ENCODE measurements at regions not wholly inside any gene's neighbourhood (a gene's known extent, or its start where the extent isn't known, plus 50 kb on each side); places are given as distances from the start of the nearest gene placed in this dataset.
A peak's percentile ranks its signal among the peaks of the same experiment; 100 is the strongest.

DNA sequence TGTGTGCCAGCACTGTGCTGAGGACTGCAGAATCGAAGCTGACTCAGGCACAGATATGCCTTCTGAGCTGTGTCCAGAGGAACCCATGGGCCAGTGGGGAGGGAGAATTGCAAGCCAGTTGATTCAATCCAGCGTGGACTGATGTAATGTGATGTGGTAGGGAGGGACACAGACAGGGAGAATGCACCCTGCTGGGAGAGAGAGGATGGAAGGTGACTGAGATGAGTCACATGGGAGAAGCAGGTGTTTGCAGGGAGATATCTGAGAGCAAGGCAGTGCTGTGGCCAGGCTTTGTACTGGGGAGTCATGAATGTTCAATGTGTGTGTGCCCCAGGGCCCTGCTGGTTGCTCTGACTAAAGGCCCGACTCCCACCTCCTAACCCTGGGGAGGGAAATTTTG is 75.7 kb downstream of the IRX1 start:
- H3K36me3 ChIP-seq (ENCODE audit: insufficient read depth), result no peaks in the 10 kb centered on the region
- no peaks in the 10 kb centered on the region for H3K4me1 ChIP-seq (ENCODE audit: low read depth, poor library complexity, severe bottlenecking)
- no peak overlapping the region for H3K4me3 ChIP-seq (IDR thresholded peaks at IDR 0.05; ENCODE audit: insufficient read depth, low read depth, low read length)
- H3K79me2 ChIP-seq (ENCODE audit: insufficient read depth, low read depth), result no peaks in the 10 kb centered on the region
- H3K9ac ChIP-seq, result no peak overlapping the region
- no peaks in the 10 kb centered on the region for H3K27me3 ChIP-seq (ENCODE audit: insufficient read depth, low read depth)
- no peak overlapping the region for H3K4me2 ChIP-seq
- H4K20me1 ChIP-seq (ENCODE audit: insufficient read depth), result no peaks in the 10 kb centered on the region
- H3K27ac ChIP-seq, result no peak overlapping the region
- TF ChIP-seq, protein P1, sequence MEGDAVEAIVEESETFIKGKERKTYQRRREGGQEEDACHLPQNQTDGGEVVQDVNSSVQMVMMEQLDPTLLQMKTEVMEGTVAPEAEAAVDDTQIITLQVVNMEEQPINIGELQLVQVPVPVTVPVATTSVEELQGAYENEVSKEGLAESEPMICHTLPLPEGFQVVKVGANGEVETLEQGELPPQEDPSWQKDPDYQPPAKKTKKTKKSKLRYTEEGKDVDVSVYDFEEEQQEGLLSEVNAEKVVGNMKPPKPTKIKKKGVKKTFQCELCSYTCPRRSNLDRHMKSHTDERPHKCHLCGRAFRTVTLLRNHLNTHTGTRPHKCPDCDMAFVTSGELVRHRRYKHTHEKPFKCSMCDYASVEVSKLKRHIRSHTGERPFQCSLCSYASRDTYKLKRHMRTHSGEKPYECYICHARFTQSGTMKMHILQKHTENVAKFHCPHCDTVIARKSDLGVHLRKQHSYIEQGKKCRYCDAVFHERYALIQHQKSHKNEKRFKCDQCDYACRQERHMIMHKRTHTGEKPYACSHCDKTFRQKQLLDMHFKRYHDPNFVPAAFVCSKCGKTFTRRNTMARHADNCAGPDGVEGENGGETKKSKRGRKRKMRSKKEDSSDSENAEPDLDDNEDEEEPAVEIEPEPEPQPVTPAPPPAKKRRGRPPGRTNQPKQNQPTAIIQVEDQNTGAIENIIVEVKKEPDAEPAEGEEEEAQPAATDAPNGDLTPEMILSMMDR (conservative IDR thresholded peaks at IDR 0.05; ENCODE audit: low read depth, low read length), result no peak
- H2AFZ ChIP-seq (ENCODE audit: low read depth), result no peak overlapping the region

DNA sequence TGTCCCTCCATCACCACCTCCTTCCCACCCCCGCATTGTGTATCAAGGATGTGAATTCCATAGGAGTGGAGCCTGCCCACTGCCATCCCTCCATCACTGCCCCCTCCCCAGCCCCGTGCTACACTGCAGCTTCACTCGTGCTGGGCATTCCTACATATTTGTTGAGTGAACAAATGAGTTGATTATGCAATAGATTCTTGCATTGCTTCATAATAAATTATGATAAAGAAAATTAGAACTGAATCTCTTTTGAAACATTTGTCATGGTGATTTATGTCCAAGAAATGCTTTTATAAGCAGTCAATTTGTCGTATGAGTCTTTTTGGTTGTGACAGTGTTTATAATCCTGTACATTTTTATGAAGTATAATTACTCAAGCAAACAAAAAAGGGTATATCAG is 83.2 kb downstream of the IRX1 start:
- no peak overlapping the region for H3K9ac ChIP-seq
- TF ChIP-seq, protein P1 (conservative IDR thresholded peaks at IDR 0.05; ENCODE audit: low read depth, low read length), result no peak
- H3K36me3 ChIP-seq (ENCODE audit: insufficient read depth), result no peaks in the 10 kb centered on the region
- no peaks in the 10 kb centered on the region for H4K20me1 ChIP-seq (ENCODE audit: insufficient read depth)
- H3K4me2 ChIP-seq, result no peak overlapping the region
- H3K79me2 ChIP-seq (ENCODE audit: insufficient read depth, low read depth), result no peaks in the 10 kb centered on the region
- no peak overlapping the region for H3K27ac ChIP-seq
- no peaks in the 10 kb centered on the region for H3K27me3 ChIP-seq (ENCODE audit: insufficient read depth, low read depth)
- no peak overlapping the region for H2AFZ ChIP-seq (ENCODE audit: low read depth)
- no peak overlapping the region for H3K4me3 ChIP-seq (IDR thresholded peaks at IDR 0.05; ENCODE audit: insufficient read depth, low read depth, low read length)
- H3K4me1 ChIP-seq (ENCODE audit: low read depth, poor library complexity, severe bottlenecking), result no peaks in the 10 kb centered on the region

DNA sequence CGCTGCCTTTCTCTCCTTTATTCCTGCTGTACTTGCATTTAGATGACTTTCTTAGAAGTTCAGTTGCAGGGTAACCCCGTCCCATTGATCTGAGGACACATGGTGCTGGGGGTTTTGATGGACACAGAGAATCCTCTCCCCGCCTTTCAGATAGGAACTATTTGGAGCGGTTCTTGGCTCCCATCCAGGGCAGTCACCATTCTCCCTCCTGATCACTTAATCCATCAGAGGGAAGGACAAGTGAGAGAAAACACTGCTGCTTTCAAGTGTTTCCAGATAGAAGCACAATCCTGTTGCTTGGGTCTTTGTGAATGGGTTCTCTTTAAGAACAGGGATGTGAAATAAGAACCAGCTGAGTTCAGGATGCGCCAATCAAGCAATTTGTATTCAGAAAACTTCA is 85.2 kb downstream of the IRX1 start:
- H3K4me1 ChIP-seq (ENCODE audit: low read depth, poor library complexity, severe bottlenecking), result peaks cover 6% of the 10 kb centered on the region
- no peaks in the 10 kb centered on the region for H3K27me3 ChIP-seq (ENCODE audit: insufficient read depth, low read depth)
- H3K27ac ChIP-seq, result no peak overlapping the region
- no peaks in the 10 kb centered on the region for H3K36me3 ChIP-seq (ENCODE audit: insufficient read depth)
- no peaks in the 10 kb centered on the region for H3K79me2 ChIP-seq (ENCODE audit: insufficient read depth, low read depth)
- H4K20me1 ChIP-seq (ENCODE audit: insufficient read depth), result no peaks in the 10 kb centered on the region
- no peak overlapping the region for H3K4me2 ChIP-seq
- no peak overlapping the region for H3K4me3 ChIP-seq (IDR thresholded peaks at IDR 0.05; ENCODE audit: insufficient read depth, low read depth, low read length)
- H3K9ac ChIP-seq, result no peak overlapping the region
- no peak overlapping the region for H2AFZ ChIP-seq (ENCODE audit: low read depth)
- TF ChIP-seq, protein P1 (conservative IDR thresholded peaks at IDR 0.05; ENCODE audit: low read depth, low read length), result no peak

DNA sequence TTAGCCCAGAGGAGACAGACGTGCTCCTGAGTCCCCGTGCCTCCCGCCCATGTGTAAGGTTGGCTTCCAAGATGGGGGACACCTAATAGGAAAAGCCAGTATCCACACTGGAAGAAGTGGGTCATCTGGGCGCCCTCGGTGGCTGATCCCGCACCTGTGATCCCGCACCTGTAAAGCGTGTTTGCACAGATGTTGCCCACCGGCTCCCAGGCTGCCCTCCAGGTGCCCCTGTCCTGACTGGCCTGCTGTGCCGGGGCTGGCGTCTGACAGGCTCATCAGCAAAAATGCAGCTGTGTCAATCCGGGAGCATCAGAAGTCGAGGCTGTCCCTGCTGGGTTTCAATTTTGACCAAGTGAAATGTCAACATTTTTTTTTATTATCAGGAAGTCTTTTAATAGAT is 88.5 kb downstream of the IRX1 start:
- TF ChIP-seq, protein P1 (conservative IDR thresholded peaks at IDR 0.05; ENCODE audit: low read depth, low read length), result no peak
- H3K9ac ChIP-seq, result no peak overlapping the region; the same call in 1 of the 2 replicates
- H3K4me2 ChIP-seq, result peak overlapping the region; percentile 19; the same call in 1 of the 2 replicates
- no peaks in the 10 kb centered on the region for H4K20me1 ChIP-seq (ENCODE audit: insufficient read depth)
- peaks cover 6% of the 10 kb centered on the region for H3K4me1 ChIP-seq (ENCODE audit: low read depth, poor library complexity, severe bottlenecking)
- H2AFZ ChIP-seq (ENCODE audit: low read depth), result peak overlapping the region; percentile 43; the same call in 1 of the 2 replicates
- no peaks in the 10 kb centered on the region for H3K27me3 ChIP-seq (ENCODE audit: insufficient read depth, low read depth)
- H3K27ac ChIP-seq, result peak overlapping the region; percentile 62; the same call in 1 of the 2 replicates
- H3K36me3 ChIP-seq (ENCODE audit: insufficient read depth), result no peaks in the 10 kb centered on the region
- H3K79me2 ChIP-seq (ENCODE audit: insufficient read depth, low read depth), result no peaks in the 10 kb centered on the region
- H3K4me3 ChIP-seq (IDR thresholded peaks at IDR 0.05; ENCODE audit: insufficient read depth, low read depth, low read length), result no peak overlapping the region
